Stimulated activated CD8-positive, alpha-beta memory T cell treated with anti-CD3 and anti-CD28 coated beads, Interleukin-7, amount 100 ng/mL, for 48 hours (primary cell): ENCODE measurements at regions not wholly inside any gene's neighbourhood (a gene's known extent, or its start where the extent isn't known, plus 50 kb on each side); places are given as distances from the start of the nearest gene placed in this dataset.

ENCODE experiments used
- DNase-seq, 2 donors: peaks; one replicate each; pipeline ENCODE4 v3.0.0-alpha.2; 2020; ENCODE audit warnings: low read depth in 1 of 2; ENCODE audit errors: extremely low read depth in 1 of 2

- DNase-seq = no peak
These were observed 91.4 kb downstream of the EDN1 start for GRCh38 chr6:12381587-12381986.

DNA sequence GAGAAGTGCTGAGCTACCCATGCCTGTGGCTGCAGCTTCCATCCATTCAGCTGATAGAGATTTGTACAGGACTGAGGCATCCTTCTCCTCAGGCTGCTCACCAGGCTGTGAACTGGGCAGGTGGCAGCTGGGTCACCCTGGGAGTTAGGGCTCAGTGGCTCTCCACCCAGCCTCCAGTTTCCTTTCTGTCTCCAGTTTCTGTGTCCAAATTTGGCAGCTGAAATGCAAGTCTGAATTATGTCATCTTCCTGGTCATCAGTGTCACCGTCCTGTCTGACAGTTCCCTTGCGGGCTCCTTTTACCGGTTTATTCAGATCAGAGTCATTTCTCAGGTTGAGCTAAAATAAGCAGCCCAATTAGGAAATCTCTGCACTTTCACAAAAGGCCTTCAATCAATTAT is 93.3 kb downstream of the EDN1 start:
- DNase-seq = no peak

GRCh38 chr6:12384357-12384912 is 94.3 kb downstream of the EDN1 start:
- DNase-seq = no peak

GRCh38 chr6:12385316-12385715 is 95.2 kb downstream of the EDN1 start:
- no peak for DNase-seq

- DNase-seq = no peak
These were observed 96.7 kb downstream of the EDN1 start for GRCh38 chr6:12386816-12387215.

DNA sequence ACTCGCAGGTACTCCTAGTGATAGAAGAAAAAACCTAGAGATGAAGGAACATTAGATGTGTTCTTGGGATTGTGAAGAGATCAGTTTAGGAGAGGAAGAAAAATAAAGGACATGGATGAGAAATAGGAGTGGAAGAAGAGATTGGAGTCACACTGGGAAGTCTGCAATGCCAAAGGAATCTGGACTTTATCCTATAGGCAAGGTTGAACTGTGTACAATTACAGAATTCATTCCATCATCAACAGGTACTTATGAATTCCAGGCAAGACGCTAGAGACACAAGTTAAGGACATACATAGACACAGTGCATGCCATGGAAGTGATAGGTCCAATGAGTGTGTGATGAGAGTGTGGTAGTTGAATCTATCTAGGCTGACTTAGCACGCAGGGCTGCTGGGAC is 101.3 kb downstream of the EDN1 start:
- DNase-seq = no peak

GRCh38 chr6:12392490-12392889 is 102.3 kb downstream of the EDN1 start:
- no peak for DNase-seq

- DNase-seq = no peak
These were observed 102.9 kb downstream of the EDN1 start for GRCh38 chr6:12393100-12393499.

GRCh38 chr6:12394170-12394569 is 104.0 kb downstream of the EDN1 start:
- no peak for DNase-seq

- DNase-seq = no peak
These were observed 105.7 kb downstream of the EDN1 start for GRCh38 chr6:12395898-12396297.

GRCh38 chr6:12401200-12401599 is 111.0 kb downstream of the EDN1 start:
- DNase-seq = no peak

- DNase-seq = no peak
These were observed 113.2 kb downstream of the EDN1 start for GRCh38 chr6:12403201-12403826.

DNA sequence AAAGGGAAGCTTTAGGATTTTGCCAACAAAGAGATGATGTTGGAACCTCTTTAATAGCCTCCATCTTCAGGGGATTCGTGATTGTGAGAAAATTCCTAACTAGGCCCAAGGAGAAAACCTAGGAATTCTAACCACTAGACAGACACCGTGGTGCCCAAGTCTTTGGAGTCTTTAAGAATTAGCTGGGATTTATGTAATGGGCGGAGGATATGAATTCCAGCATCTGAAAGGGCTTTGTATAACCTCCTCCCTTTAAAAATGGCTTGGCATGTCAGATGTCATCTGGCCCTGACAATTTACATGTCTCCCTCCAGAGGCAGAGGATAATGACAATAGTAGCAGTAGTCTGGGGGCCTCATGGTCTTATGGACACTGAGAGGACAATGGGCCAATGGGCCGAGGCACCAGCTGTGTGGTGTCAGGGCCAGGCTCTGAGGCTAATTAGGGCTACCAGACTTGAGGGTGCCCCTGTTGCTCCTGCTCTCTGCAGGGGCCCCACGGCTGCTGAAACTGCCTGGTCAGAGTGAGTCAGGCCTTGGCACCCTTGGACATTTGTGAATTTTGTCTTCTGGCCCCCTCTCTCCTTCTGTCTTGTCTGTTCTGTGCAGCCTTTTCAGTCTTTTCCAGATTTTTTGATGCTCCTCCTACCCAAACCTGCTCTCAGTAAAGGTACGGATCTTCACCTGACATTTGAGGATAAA is 113.9 kb downstream of the EDN1 start:
- no peak for DNase-seq

GRCh38 chr6:12404651-12405050 is 114.5 kb downstream of the EDN1 start:
- DNase-seq = no peak

DNA sequence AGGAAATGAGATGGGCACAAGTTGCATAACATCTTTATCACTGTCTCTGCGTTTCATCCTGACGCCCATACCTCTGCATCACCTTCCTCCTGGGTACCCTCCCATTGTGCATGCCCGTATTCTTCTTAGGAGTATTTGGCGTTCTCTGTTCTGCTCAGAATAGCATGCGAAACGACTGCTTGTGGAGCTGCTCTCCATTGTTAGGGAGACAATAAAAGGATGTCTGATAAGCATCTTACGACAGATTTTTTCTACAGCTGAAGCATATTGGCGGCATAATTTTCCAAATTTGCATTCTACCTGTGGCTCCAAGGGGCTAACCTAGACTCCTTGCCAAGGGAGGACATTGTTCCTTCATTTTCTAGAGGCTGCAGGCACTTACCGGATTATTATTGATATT is 118.6 kb downstream of the EDN1 start:
- no peak for DNase-seq

- no peak for DNase-seq
These were observed 120.8 kb downstream of the EDN1 start for GRCh38 chr6:12410946-12411345.

GRCh38 chr6:12414096-12414675 is 124.0 kb downstream of the EDN1 start:
- no peak for DNase-seq

GRCh38 chr6:12415980-12416598 is 125.9 kb downstream of the EDN1 start:
- no peak for DNase-seq

DNA sequence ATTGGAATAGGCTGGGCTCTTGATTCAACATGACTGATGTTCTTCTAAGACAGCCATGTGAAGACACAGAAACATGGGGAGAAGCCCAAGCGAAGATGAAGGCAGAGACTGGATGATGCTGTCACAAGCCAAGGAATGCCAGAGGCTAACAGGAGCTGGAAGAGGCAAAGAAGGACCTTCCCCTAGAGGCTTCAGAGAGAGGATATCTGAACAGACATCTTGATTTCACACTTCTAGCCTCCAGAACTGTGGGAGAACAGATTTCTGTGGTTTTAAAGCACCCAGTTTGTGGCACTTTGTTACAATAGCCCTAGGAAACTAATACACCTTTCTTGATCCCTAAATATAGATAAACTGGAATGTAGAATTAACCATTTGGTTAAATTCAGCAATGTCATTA is 127.0 kb downstream of the EDN1 start:
- DNase-seq = no peak

- no peak for DNase-seq
These were observed 128.8 kb downstream of the EDN1 start for GRCh38 chr6:12418946-12419345.

DNA sequence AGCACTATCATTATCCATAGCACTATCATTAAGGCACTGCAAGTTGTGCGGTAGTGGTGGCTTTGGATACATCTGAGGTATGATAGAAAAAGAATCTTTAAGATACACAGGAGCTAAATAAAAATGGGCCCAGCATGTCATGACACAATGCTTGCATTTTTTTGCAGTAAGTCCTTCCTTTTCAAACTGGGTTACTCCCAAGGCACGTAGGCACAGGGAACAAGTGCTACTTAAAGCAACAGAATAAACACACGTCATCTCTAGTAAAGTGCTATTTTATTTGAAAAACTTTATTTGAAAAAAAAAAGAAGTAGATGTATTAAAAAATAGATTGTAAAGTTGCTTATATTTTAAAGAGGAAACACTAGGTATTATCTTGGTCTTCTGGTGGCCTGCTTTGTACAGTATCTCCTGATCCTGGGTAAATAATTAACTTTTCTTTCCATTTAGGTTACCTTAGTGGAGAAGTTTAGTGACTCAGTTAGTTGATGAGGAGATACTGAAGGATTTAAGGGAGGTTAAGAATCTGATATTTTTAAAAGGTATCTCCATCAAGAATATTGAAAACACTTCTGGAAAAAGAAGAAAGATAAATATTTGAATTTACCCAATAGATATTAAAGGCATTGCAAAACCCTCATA is 129.6 kb downstream of the EDN1 start:
- DNase-seq = no peak
